Endothelial cell of umbilical vein (primary cell): ENCODE measurements at regions not wholly inside any gene's neighbourhood (a gene's known extent, or its start where the extent isn't known, plus 50 kb on each side); places are given as distances from the start of the nearest gene placed in this dataset.

ENCODE experiments used
- BruUV-seq: library from RNA; stranded (reverse); fragments of 400-500 nt; replicated peaks from 2 replicates; lab custom pipeline; 2021; lab: Mats Ljungman, UMichigan
- CTCF ChIA-PET: fragments of 300-600, 350-600 bp; sonication (Branson Sonifier 250); formaldehyde crosslinking; loops from one replicate; lab custom pipeline; 2021; ENCODE audit warnings: antibody characterized with exemption, inconsistent platforms; lab: Charles Lee
- POLR2A ChIA-PET: fragments of 300-600, 350-600 bp; sonication (Branson Sonifier 250); formaldehyde crosslinking; loops from one replicate; lab custom pipeline; 2021; ENCODE audit warnings: antibody characterized with exemption, inconsistent platforms; lab: Charles Lee
- DNase-seq: peaks from one replicate; pipeline ENCODE4 v3.0.0-alpha.2; 2011; ENCODE audit warnings: low read depth, low spot score
- FAIRE-seq: peaks from 2 replicates; lab custom pipeline; 2011; peaks lifted over from hg19 to GRCh38; lab: Jason Lieb, UNC
- H2AFZ ChIP-seq: 2 replicates; pipeline ENCODE4 v1.6.0; 2012; ENCODE audit warnings: low read depth, low read length, control low read depth, inconsistent platforms
- H3K27ac ChIP-seq: 2 replicates; pipeline ENCODE4 v1.5.1; 2011; ENCODE audit warnings: low read depth, mild to moderate bottlenecking, control low read depth, low read length, moderate library complexity; ENCODE audit not compliant: insufficient read depth
- H3K27me3 ChIP-seq, 2 experiments: 2 replicates each; pipeline versions ENCODE4 v1.6.0 to v1.6.1; 2011; ENCODE audit warnings: low read length in 2 of 2, mixed read lengths in 1 of 2; ENCODE audit not compliant: control insufficient read depth in 2 of 2, insufficient read depth in 2 of 2
- H3K36me3 ChIP-seq, 2 experiments: 2 replicates in 1 of 2; 3 replicates in 1 of 2; pipeline ENCODE4 v1.5.1; 2011; ENCODE audit warnings: low read length in 2 of 2, mild to moderate bottlenecking in 1 of 2, moderate library complexity in 1 of 2; ENCODE audit not compliant: control insufficient read depth in 2 of 2, insufficient read depth in 2 of 2; ENCODE audit errors: extremely low read depth in 1 of 2
- H3K4me1 ChIP-seq: 3 replicates; pipeline ENCODE4 v1.5.1; 2011; ENCODE audit warnings: mild to moderate bottlenecking, low read length; ENCODE audit not compliant: control insufficient read depth, insufficient read depth; ENCODE audit errors: extremely low read depth
- H3K4me2 ChIP-seq: 2 replicates; pipeline ENCODE4 v1.6.1; 2011; ENCODE audit warnings: low read length, control low read depth, mixed read lengths; ENCODE audit not compliant: insufficient read depth
- H3K4me3 ChIP-seq, 3 experiments: fragments of 200-600 bp in 1 of 3; sonication (generic), shearing (Covaris generic) in 1 of 3; replicated peaks in 1 of 3; 2 replicates each; pipeline ENCODE4 v1.5.1; 2011 to 2016; ENCODE audit warnings: control low read depth in 3 of 3, low read length in 3 of 3, mild to moderate bottlenecking in 2 of 3, inconsistent platforms in 1 of 3, low read depth in 1 of 3, moderate library complexity in 1 of 3; ENCODE audit not compliant: insufficient read depth in 1 of 3
- H3K79me2 ChIP-seq: 2 replicates; pipeline ENCODE4 v1.6.0; 2012; ENCODE audit warnings: low read length, inconsistent platforms; ENCODE audit not compliant: control insufficient read depth, insufficient read depth
- H3K9ac ChIP-seq: replicated peaks from 2 replicates; pipeline ENCODE3; 2011; ENCODE audit warnings: low read length, control low read depth; ENCODE audit not compliant: insufficient read depth; ENCODE audit errors: extremely low read depth
- H3K9me1 ChIP-seq: replicated peaks from 3 replicates; pipeline ENCODE4 v1.6.0; 2011; ENCODE audit warnings: mild to moderate bottlenecking, low read length; ENCODE audit not compliant: control insufficient read depth, insufficient read depth; ENCODE audit errors: extremely low read depth
- H3K9me3 ChIP-seq: replicated peaks from 2 replicates; pipeline ENCODE4 v1.5.1; 2012; ENCODE audit warnings: low read length, inconsistent platforms; ENCODE audit not compliant: control insufficient read depth, insufficient read depth
- H4K20me1 ChIP-seq: replicated peaks from 2 replicates; pipeline ENCODE3; 2011; ENCODE audit warnings: mild to moderate bottlenecking, low read length; ENCODE audit not compliant: control insufficient read depth, insufficient read depth; ENCODE audit errors: extremely low read depth
- EZH2 ChIP-seq: IDR thresholded peaks from 2 replicates; pipeline ENCODE4 v1.6.1; 2012; ENCODE audit warnings: borderline replicate concordance, low read depth, mild to moderate bottlenecking, moderate library complexity, low read length, inconsistent platforms; ENCODE audit not compliant: severe bottlenecking
- JUN ChIP-seq: IDR thresholded peaks from 2 replicates; pipeline ENCODE4 v1.6.1; 2011; ENCODE audit warnings: borderline replicate concordance, low read depth; ENCODE audit not compliant: insufficient read length, insufficient read depth
- MYC ChIP-seq: IDR thresholded peaks from one replicate; pipeline ENCODE4 v1.6.1; 2011; ENCODE audit warnings: mild to moderate bottlenecking, low read depth, low read length
- POLR2A ChIP-seq: IDR thresholded peaks from 2 replicates; pipeline ENCODE4 v1.6.1; 2012; ENCODE audit warnings: low read depth, mild to moderate bottlenecking, control low read depth, low read length
- POLR2AphosphoS5 ChIP-seq: IDR thresholded peaks from 2 replicates; pipeline ENCODE4 v1.6.1; 2012; ENCODE audit warnings: low read depth, mild to moderate bottlenecking, control low read depth, low read length, moderate library complexity; ENCODE audit not compliant: insufficient read depth
- dilution Hi-C: fragments of 300-500 bp; cut with MboI; formaldehyde crosslinking; loops from one replicate; pipeline ENCODE4 v1.15.0; 2019; ENCODE audit warnings: low sequenced_read_pairs; ENCODE audit not compliant: extremely low pct_ligation_motif_present
- intact Hi-C: fragments of 100-400 bp; cut with micrococcal nuclease; formaldehyde crosslinking; loops from one replicate; pipeline ENCODE4 v1.10.0; 2022

DNA sequence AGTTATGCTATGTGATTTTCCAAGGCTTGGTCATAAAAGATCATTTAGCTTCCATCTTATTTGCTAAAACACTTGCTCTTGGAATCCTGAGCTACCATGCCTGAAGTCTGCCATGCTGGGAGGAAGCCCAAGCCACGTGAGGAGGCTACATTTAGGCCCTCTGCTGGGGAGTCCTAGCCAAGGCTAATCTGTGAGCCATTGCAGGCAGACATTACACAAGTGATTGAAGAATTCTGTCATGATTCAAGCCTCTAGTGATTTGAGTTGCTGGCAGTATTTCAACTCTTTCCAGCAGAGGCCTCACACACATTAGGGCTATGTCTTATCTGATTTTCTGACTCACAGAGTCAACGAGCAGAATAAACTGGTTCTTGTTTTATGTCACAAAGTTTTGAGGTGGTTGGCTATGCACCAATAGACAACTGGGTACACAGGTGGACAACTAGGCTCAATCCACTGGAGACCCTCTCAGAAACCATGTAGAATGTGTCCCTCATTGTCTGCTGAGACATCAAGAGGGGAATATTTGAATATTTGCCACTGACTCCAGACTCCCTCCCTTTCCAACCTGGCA, 227.2 kb upstream of the SULF2 start:
- dilution Hi-C loops, result no loop called here

DNA sequence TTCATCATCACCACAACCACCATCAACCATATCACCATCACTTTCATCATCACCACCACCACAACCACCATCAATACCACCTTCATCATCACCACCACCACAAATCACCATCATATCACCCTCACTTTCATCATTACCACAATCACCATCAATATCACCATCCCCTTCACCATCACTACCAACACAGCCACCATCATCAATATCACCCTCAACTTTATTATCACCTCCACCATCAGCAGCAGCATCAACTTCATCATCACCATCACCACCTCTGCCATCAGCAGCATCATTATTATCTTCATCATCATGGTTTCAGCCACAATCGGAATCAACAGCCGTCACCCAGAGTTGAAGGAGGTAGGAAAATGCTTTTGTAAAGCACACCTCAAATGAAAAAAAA, 225.7 kb upstream of the SULF2 start:
- no peaks in the 10 kb centered on the region for H3K79me2 ChIP-seq
- DNase-seq, result no peak
- no peak overlapping the region for H3K9ac ChIP-seq
- ChIA-PET CTCF (no interaction called here), POLR2A (no interaction called here)
- H3K4me2 ChIP-seq, result no peak overlapping the region
- no peaks in the 10 kb centered on the region for H3K27me3 ChIP-seq
- no peaks in the 10 kb centered on the region for H3K9me1 ChIP-seq
- H3K4me1 ChIP-seq, result no peaks in the 10 kb centered on the region
- H3K9me3 ChIP-seq, result no peaks in the 10 kb centered on the region
- intact Hi-C loops, result no loop called here
- dilution Hi-C loops, result no loop called here
- TF ChIP-seq MYC (no peak), POLR2A (no peak)
- H2AFZ ChIP-seq, result no peak overlapping the region
- no TSS peak for BruUV-seq
- H3K27ac ChIP-seq, result no peak overlapping the region
- H3K36me3 ChIP-seq, result no peaks in the 10 kb centered on the region
- no peak overlapping the region for H3K4me3 ChIP-seq
- no peaks in the 10 kb centered on the region for H4K20me1 ChIP-seq
- no peak for FAIRE-seq

More for the DNA sequence above, 227.2 kb upstream of the SULF2 start:
- Histone ChIP-seq H3K4me1 (no peaks in the 10 kb centered on the region), H3K36me3 (no peaks in the 10 kb centered on the region), H3K9ac (no peak overlapping the region), H3K4me3 (no peak overlapping the region), H3K9me3 (no peaks in the 10 kb centered on the region), H3K27ac (no peak overlapping the region), H2AFZ (no peak overlapping the region), H3K9me1 (no peaks in the 10 kb centered on the region), H3K79me2 (no peaks in the 10 kb centered on the region), H3K27me3 (no peaks in the 10 kb centered on the region), H4K20me1 (no peaks in the 10 kb centered on the region), H3K4me2 (no peak overlapping the region)
- TF ChIP-seq JUN (no peak), EZH2 (no peak), POLR2AphosphoS5 (no peak)
- intact Hi-C loops, result no loop called here
- ChIA-PET CTCF (no interaction called here), POLR2A (no interaction called here)
- FAIRE-seq (no peak), DNase-seq (no peak)
- no TSS peak for BruUV-seq
